ENCODE measurements at regions not wholly inside any gene's neighbourhood (a gene's known extent, or its start where the extent isn't known, plus 50 kb on each side); places are given as distances from the start of the nearest gene placed in this dataset.

DNA sequence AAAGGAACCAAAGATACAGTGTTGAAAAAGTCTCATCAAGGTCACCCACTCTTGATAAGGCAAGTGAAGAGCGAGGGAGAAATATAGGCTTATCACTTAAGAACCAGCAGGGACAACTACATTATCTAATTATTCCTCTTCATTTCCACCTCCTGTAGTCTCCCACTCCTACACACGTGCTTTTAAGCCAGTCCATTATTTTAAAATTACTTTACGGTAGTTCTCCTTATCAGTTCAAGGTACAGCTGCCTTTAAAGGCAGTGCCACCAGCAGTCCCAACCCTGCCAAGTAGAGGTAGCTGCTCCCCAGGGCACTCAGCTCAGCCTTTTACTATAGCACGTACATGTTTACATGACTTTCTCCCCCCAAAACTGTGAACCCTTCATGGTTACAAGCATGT, 161.5 kb upstream of the BLID start:
- no peak for DNase-seq (ENCODE audit: low read depth in 1 of 2, low spot score in 1 of 2)

DNA sequence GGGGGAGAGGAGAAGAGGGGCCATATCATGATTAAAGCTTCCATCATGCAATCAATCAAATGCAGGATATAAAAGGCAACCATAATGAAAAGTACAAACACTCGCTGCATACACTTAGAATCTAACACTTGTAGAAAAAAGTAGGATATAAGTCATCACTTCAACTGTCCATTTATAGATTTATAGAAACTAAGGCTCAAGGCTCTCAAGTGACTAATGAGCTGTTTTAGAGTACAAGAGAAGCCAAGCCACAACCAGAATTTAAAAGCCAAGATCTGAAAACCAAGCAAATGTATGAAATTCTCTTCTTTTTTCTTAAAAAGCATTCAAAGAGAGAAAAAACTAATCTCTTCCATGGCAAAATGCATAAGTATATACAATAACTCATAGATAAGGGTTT, 160.2 kb upstream of the BLID start:
- DNase-seq (ENCODE audit: low read depth in 1 of 2, low spot score in 1 of 2) = no peak

DNA sequence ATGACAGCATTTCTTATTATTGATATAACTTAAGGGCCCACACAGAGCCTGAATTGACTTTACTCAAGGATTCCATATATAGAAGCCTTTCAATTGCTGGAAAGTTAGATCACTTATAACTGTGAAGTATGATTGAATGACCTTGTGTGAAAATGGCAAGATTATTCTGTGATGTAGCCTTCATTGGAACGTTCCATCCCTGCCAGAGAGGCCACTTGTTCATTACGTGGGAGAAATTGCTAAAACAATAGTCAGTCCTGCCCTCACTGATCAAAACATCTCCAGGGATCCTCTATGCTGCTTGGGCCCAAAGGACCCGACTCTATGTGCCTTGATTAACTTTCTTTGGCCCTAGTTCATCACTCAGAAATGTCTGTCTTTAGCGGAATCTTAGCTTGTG, 159.5 kb upstream of the BLID start:
- DNase-seq (ENCODE audit: low read depth in 1 of 2, low spot score in 1 of 2) = no peak

DNA sequence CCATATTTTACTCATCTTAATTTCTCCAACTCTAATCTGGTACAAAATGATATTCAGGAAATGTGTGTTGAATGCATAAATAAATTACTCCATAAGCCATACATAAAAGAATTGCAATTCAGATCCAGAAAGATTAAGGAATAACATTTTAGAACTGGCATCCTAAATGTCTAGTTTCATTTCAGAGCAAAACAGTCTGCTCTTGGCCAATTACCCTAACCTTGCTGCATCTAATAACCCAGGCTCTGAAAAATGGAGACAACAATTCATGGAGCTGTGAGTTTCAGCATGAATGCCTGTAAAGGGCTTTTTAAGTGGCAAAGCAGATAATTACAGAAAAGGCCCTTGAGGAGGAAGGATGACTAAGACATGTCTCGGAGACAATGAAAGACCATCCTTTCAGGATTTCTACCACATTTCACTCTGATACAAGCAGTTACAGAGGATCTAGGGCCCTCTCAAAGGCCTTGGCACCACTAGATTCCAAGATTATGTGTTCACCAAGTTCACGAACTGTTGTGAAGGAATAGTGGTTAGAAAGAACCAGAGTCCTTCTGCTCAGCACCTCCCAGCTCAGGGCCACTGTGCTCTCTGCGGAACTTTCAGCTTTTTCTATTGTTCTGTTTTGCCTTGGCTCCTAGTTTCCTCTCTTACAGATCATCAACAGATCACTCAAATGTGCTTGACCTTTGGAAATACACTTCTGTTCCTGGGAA, 157.6 kb upstream of the BLID start:
- DNase-seq (ENCODE audit: low read depth in 1 of 2, low spot score in 1 of 2) = no peak

DNA sequence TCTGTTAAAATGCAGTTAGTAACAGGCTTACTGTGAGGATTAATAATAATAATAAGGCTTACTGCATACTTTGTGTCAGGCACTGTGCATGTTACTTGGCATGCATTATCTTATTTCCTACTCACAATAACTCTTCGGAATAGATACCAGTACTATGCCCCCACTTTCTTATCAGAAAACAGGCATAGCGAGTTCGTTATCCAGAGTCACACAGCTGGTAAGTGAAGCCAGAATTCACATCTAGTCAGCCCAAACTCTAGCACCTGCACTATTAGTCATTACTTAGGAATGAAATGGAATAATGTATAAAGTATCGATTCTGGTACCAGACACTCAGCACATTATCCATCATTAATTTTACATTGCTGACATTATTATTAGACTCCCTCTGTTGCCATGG, 155.7 kb upstream of the BLID start:
- DNase-seq (ENCODE audit: low read depth in 1 of 2, low spot score in 1 of 2) = no peak

DNA sequence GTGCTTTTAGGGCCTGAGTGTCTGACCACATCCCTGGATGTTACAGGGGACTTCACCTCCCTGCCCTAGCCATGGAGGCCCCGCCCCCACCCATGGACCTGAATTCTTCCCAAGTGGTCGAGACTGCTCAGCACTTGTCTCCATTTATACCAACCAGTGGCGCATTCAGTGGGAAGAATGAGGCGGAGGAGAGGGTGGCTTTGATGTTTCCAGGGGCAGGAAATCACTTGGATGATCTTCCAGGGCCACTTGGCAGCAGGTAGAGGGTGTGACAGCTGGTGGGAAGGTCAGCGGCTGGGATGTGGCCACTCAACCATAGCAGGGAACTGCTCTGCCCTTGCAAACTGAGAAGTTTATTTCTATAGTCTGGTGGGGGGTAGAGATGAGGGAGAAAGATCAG, 155.1 kb upstream of the BLID start:
- DNase-seq (ENCODE audit: low read depth in 1 of 2, low spot score in 1 of 2) = no peak

DNA sequence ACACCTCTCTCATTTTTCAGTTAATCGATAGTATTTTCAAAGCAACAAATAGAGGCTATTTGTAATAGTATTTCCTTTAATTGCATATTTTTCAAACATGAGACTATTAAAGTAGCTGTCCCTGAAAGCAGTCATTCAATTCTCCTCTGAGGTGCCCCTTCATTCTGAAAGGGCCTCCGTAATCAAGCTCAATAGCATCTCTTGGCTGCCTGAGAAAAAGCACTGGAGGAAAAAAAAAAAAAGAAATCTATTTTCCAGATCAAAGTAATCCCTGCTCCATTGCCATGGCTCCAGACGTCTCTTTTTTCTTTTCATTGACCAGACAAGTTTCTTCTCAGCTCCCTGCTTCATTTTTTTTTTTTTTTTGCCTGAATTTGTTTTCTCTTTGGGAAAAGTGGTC, 154.5 kb upstream of the BLID start:
- DNase-seq (ENCODE audit: low read depth in 1 of 2, low spot score in 1 of 2) = no peak

DNA sequence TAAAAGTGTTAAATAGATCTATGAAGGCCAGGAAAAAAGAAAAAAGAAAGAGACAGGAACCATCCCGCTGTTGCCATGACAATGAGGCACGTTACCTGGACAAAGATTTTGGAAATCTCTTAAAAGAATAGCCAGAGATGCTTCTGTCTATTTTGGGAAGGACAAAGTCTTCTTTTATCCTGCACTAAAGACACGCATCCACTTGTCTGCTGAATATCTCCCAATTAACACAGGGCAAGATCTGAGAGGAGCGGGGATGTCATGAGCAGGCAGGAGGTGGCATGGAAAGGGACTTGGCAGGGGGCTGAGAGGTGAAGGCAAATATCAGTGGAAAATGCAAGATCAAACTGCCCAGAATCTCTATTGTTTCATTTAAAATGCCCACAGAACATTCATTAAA, 153.8 kb upstream of the BLID start:
- DNase-seq (ENCODE audit: low read depth in 1 of 2, low spot score in 1 of 2) = no peak

DNA sequence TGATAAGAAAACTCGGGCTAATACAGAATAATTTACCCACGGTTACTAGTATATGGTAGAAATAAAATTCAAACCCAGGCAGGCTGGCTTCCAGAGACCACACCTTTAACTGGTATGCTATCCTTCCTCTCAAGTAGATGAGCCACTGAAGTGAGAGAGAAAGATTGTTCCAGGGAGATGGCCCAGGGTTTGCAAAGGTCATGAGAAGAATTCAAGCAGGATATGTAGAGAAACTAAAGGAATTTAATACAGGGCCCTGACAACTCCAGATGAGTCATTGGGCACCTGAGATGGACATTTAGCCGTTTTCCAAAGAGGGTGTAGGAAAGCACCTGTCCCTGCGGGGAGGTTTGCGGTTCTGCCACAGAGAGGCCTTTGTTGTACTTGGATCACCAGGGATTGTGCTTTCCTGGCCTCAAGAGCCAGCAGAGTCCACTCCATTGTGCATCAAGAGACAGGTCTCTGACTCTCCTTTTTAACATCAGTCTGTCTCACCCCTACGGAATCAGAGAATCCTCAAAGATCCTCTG, 152.7 kb upstream of the BLID start:
- DNase-seq (ENCODE audit: low read depth in 1 of 2, low spot score in 1 of 2) = no peak

DNA sequence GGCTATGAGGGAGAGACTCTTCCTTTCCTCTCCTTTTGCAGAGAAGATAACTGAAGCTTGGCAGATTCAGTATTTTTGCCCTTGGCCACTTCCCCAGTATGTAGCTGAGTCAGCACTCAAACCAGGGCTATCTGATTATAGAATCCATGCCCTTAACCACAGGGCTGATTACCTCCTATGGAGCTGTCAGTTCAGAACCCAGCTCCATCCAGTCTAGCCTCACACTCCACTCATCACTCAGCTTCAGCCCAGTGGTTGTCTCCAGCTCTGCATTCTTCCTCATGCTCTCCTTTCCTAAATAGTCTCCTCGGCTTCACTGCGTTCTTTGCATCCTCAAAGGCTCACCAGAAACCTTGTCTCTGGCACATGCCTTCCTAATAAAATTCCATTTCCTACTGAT, 151.6 kb upstream of the BLID start:
- DNase-seq (ENCODE audit: low read depth in 1 of 2, low spot score in 1 of 2) = no peak

DNA sequence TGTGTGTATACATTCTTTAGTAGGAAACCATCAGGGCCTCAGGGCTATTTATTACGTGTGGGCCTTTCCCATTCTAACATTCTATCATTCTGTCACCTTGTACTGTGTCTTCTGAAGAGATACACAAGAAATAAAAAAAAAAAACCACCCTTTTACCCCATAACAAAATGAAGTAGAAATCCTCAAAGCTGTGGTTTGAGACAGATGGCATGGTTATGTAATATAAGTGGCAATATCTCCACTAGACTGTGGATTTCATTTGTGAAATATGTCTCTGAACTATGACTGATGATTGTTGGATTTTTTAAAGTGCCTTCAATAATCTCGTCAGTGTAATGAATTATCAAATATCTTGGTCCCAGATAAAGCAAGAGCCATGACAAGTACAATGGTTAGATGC, 150.0 kb upstream of the BLID start:
- no peak for DNase-seq (ENCODE audit: low read depth in 1 of 2, low spot score in 1 of 2)

DNA sequence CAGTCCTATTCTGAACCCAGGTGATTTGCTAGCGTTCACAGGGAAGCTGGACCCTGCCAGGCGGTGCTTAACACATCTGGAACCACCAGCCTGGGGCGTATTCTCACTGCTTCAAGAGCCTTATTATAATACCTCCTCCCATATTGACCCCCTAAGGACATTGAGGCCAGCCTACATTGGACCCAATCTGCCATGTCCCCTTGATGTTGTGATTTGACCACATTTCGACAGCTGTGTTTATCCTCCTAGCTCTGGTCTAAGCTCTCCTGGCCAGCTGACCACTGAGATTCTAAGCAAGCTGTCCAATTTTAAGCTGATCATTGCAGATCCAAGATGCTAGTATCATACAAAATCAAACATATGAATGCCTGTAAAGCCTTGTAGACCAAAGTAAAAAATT, 148.1 kb upstream of the BLID start:
- DNase-seq (ENCODE audit: low read depth in 1 of 2, low spot score in 1 of 2) = no peak

DNA sequence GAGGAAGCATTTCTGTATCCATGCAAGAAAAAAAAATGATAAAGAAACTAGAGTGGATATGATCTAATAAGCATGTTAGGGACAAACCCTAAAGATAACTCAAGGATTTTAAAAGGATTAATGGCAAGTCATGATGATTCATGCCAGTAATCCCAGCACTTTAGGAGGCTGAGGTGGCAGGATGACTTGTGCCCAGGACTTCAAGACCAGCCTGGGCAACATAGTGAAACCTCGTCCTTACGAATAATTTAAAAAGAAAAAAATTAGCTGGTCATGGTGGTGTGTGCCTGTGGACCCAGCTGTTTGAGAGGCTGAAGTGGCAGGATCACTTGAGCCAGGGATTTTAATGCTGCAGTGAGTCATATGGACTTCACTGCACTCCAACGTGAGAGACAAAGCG, 145.5 kb upstream of the BLID start:
- DNase-seq (ENCODE audit: low read depth in 1 of 2, low spot score in 1 of 2) = no peak

DNA sequence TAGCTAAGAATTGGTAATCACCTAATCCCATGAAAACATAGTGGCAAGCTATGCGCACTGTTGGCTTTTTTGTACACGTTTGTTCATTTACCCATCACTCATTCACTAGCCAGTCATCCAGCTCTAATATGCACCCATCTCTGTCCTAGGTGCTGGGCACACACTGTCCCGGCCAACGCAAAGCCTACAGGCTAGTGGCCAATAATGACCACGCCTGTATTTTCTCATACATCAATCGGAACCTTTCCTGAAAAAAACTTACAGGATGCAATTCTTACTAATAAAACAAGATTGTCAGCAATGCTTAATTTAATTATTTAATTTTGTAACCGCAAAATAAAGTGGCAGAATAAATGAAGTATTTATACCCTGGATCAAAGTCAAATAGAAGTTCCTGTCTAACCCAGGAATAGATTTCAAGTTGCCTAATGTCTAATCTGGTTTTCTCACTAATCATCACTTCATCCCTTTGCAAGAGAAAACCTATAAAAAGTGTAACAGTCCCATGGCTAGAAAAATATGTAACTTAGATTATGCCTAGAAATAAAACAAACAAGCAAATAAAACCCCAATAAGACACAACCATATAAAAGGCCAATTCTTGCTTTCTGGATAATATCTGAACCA, 143.3 kb upstream of the BLID start:
- no peak for DNase-seq (ENCODE audit: low read depth in 1 of 2, low spot score in 1 of 2)

DNA sequence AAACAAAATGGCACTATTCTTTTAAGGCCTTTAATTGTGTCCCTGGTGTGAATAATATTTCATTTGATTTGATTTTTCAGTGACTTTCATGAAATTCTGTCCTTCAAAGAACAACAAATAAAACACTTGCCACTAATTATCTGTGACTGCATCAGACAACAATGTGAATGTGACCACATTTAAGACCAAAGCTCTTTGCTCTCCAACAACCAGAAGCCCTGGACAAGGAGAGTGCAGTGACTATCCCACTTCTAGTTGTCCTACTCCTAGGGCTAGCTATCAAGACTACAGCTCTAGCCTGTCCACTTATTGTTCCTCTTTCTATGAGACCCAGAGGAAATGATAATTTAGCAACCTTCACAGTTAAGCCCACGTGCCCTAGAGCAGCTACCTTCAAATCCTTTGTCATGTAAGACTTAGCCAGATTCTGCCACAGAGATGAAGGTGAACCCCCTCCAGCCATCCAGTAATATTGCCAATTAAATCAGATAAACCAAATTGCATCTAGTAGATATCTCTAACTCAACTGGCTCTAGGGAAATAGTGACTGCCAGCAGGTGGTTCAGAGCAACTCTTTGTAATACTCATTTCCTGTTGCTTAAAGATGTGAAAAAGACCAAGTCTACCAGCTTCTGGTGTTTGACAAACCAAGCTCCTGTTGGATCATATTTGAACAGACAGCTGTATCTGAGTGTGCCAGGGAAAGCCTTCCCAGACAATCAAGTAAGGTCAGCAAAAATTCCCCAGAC, 142.6 kb upstream of the BLID start:
- no peak for DNase-seq (ENCODE audit: low read depth in 1 of 2, low spot score in 1 of 2)

DNA sequence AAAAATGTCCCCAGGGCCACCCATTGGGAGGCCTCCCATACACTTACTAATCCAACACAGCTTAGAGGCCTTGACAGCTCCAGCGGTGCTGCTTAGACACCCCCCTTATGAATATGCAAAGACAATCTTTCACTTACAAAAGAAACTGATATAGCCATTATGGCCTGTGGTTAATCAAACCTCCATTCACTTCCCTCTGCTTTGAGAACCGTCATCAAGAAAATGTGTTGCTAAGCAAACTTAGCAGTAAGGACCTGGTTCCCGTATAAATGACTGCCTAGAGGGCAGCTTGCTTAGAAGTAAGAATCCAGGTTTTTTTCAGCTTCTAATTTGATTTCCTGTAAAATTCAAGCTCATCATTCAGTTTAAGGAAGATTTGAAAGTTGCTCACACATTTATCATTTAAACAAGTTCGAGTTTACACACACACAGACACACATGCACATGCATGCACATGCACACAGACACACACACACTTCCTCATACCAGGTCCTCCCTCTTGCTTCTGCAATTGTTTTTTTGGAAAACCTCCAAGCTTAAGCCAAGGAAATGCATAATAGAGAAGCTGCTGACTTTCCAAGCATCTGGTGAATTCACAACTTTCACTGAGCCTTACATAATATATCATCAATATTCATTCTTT, 137.7 kb upstream of the BLID start:
- no peak for DNase-seq (ENCODE audit: low read depth in 1 of 2, low spot score in 1 of 2)

DNA sequence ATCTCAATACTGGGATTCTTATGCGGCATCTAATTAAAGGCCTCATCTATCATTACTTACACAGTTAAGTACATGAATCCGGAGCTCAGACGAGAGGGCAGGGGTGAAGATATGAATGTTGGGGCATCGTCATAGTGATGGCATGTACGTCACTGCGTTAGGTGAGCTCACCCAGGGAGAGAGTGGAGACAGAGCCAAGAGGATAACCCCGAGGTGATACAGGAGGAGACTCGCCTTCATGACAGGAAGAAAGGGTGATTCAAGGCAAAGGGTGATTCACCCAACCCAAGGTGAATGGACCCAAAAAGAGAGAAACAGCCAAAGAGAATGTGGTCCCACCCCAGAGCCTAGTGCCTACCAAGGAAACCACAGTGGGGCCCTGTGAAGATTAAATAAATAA, 132.9 kb upstream of the BLID start:
- DNase-seq (ENCODE audit: low read depth in 1 of 2, low spot score in 1 of 2) = no peak

DNA sequence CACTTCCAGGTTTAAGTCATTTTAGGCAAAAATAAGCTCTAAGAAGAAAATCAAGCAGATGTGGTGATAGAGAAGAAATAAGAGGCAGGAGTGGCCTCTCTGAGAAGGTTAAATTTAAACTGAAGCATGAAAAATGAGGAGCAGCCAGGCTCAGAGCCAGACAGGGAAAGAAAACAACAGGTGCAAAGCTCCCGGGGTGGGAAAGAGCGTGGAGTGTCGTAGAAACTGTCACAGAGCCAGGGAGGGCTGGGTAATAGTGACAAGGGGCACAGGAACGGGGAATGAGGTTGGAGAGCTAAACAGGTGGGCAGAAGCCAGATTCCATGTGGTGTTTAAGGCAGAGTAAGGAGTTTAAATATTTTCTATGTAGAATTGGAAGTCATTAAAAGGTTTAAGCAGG, 132.1 kb upstream of the BLID start:
- no peak for DNase-seq (ENCODE audit: low read depth in 1 of 2, low spot score in 1 of 2)

DNA sequence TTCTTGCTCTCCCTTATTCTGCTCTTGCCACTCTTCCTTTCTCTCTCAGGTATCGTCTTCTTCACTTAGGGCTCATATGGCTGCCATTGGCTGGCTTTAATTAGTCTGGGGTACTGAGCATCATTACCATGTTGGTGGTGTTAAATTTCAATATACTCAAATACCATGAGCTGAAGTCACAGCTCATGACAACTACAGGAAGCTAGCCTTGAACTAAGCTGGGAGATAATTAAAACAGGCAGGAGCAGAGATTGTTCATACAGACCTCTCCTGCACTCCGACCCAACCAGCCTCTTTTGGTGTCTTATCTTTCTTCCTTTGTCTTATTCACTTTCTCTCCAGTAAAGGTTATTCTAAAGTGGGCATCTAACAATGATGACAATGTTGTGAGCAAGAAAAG, 130.9 kb upstream of the BLID start:
- DNase-seq (ENCODE audit: low read depth in 1 of 2, low spot score in 1 of 2) = no peak

DNA sequence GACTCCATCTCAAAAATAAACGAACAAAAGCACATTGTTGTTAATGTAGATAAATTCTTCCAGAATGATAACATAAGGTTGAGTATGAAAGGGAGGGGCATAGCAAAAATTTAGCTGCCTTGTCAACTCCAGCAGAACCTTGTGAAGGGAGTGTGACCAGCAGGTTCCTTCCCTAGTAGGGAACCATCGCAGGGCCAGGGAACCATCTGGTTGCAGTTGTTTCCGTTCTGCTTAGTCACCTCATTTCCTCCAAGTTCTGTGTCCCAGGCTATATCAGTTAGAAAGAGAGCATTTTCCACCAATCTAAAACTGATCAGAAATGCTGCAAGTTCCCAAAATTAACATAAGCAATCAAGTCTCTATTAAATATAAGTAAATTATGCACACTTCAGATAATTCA, 126.7 kb upstream of the BLID start:
- DNase-seq (ENCODE audit: low read depth in 1 of 2, low spot score in 1 of 2) = no peak

DNA sequence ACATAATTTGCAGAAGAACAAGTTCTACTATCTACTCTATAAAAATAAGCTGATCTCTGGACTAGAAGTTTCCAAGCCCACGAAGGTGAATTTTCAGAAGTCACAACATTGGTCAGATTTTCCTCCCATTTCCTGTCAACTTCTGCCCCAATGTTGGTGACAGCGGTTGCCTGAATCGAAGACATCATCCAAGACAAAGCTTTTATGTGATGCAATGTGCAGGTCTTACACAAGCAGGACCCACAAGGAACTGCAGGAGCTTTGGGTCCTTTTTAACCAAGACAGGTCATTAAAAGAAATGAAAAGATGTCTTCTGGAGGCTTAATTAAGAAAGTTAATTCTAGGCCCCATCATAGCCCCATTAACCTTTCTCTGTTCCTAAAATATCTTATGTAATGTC, 125.6 kb upstream of the BLID start:
- no peak for DNase-seq (ENCODE audit: low read depth in 1 of 2, low spot score in 1 of 2)

DNA sequence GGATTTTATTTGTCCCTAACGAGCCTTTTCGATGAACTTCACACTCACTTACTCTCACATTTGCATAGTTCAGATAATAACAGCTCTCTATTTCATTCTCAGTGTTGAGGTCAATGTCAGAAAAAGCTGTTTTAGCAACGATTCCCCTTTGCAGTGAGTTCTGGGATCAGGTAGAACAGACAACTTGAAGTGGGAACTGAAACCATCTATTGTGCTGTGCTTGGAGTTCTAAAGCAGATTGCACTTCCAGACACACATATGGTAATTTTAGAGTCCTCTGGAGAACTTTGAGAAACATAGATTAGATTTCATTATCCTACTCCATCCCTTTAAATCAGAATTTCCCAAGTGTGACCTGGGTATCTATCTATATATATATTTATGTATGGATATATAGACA, 124.6 kb upstream of the BLID start:
- DNase-seq (ENCODE audit: low read depth in 1 of 2, low spot score in 1 of 2) = no peak

All from stimulated activated CD4-positive, alpha-beta T cell treated with anti-CD3 and anti-CD28 coated beads, Interleukin-15, amount 100 ng/mL, for 1 hour (primary cell).